SU-DHL-6 (cell line): ENCODE measurements at regions not wholly inside any gene's neighbourhood (a gene's known extent, or its start where the extent isn't known, plus 50 kb on each side); places are given as distances from the start of the nearest gene placed in this dataset.

Source experiments
- H2AFZ ChIP-seq: fragments of 200-600 bp; sonication (generic); 2 replicates; pipeline ENCODE4 v1.6.1; 2014; ENCODE audit warnings: low read depth, mild to moderate bottlenecking, moderate library complexity, mixed read lengths, antibody characterized with exemption, low read length; ENCODE audit not compliant: severe bottlenecking
- H3F3A ChIP-seq: fragments of 200-600 bp; shearing (Covaris generic); 2 replicates; pipeline ENCODE4 v1.6.0; 2016; ENCODE audit warnings: antibody characterized with exemption, mild to moderate bottlenecking; ENCODE audit not compliant: insufficient read depth
- H3K27ac ChIP-seq: fragments of 200-600 bp; sonication (generic); 2 replicates; pipeline ENCODE4 v1.5.1; 2016; ENCODE audit warnings: low read depth, mild to moderate bottlenecking, low read length, moderate library complexity, mixed read lengths
- H3K27me3 ChIP-seq: fragments of 200-600 bp; sonication (generic), shearing (Covaris generic); 2 replicates; pipeline ENCODE4 v1.6.0; 2014; ENCODE audit warnings: mild to moderate bottlenecking, low read length
- H3K36me3 ChIP-seq: fragments of 200-600 bp; sonication (generic); 2 replicates; pipeline ENCODE4 v1.6.1; 2014; ENCODE audit warnings: mild to moderate bottlenecking, low read length, mixed read lengths
- H3K4me2 ChIP-seq: fragments of 300-600, 200-600 bp; shearing (Covaris generic), sonication (generic); 2 replicates; pipeline ENCODE4 v1.6.0; 2014; ENCODE audit warnings: low read length, low read depth, mild to moderate bottlenecking; ENCODE audit not compliant: poor library complexity, severe bottlenecking
- H3K4me3 ChIP-seq: fragments of 200-600 bp; sonication (generic); 2 replicates; pipeline ENCODE4 v1.5.1; 2014; ENCODE audit warnings: antibody characterized with exemption, low read length, mild to moderate bottlenecking, mixed read lengths; ENCODE audit not compliant: insufficient read depth, poor library complexity, severe bottlenecking
- H3K79me2 ChIP-seq: fragments of 200-600 bp; sonication (generic); 2 replicates; pipeline ENCODE4 v1.6.1; 2014; ENCODE audit warnings: mild to moderate bottlenecking, low read length, moderate library complexity; ENCODE audit not compliant: insufficient read depth
- H3K9ac ChIP-seq: fragments of 200-600 bp; sonication (generic); 2 replicates; pipeline ENCODE4 v1.7.0; 2014; ENCODE audit warnings: mild to moderate bottlenecking, low read length
- H3K9me2 ChIP-seq: fragments of 200-600 bp; sonication (generic); replicated peaks from 2 replicates; pipeline ENCODE4 v1.6.1; 2014; ENCODE audit warnings: low read length; ENCODE audit not compliant: insufficient read depth
- H3K9me3 ChIP-seq: fragments of 200-600 bp; sonication (generic); 2 replicates; pipeline ENCODE4 v1.6.1; 2014; ENCODE audit warnings: low read length, mixed read lengths; ENCODE audit not compliant: insufficient read depth
- H4K20me1 ChIP-seq: fragments of 200-600 bp; sonication (generic); 2 replicates; pipeline ENCODE4 v1.6.1; 2014; ENCODE audit warnings: low read depth, mild to moderate bottlenecking, antibody characterized with exemption, low read length, moderate library complexity, mixed read lengths
- CTCF ChIP-seq: fragments of 200-600 bp; sonication (generic); IDR thresholded peaks from one replicate; pipeline ENCODE4 v1.5.1; 2017; ENCODE audit warnings: antibody characterized with exemption, mild to moderate bottlenecking, low read length, moderate library complexity; ENCODE audit not compliant: insufficient read depth, poor library complexity, severe bottlenecking
- EZH2phosphoT487 ChIP-seq: fragments of 200-600 bp; sonication (generic), shearing (Covaris generic); conservative IDR thresholded peaks from 2 replicates; pipeline ENCODE4 v1.6.1; 2018; ENCODE audit warnings: mild to moderate bottlenecking, antibody characterized with exemption, low read length, moderate library complexity, mixed read lengths

DNA sequence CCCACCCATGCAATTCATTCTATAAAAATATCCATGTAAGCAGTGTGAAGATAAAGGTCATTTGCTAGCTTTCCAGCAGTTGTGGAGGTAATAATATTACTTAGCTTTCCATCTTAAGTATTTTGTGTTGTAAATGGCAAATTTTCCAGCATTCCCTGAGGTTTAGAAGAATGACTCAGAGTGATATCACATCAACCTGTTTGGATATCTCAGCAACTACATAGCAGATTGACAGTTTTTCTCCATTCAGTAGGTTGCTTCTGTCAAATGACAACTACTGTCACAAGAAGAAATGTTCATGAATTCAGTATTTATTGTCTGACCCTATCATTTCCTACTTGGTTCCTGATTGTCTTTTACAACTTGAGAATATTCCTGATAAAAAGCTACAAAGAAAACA is 434.9 kb upstream of the GALNTL6 start:
- Histone ChIP-seq H3K4me2 (no peak overlapping the region), H3K36me3 (no peaks in the 10 kb centered on the region), H3K9me2 (no peaks in the 10 kb centered on the region), H3K4me3 (no peak overlapping the region), H3K79me2 (no peaks in the 10 kb centered on the region), H3K27me3 (no peaks in the 10 kb centered on the region), H3K9ac (no peak overlapping the region), H3F3A (no peaks in the 10 kb centered on the region), H3K27ac (no peak overlapping the region), H2AFZ (no peak overlapping the region), H3K9me3 (no peaks in the 10 kb centered on the region), H4K20me1 (no peaks in the 10 kb centered on the region)
- TF ChIP-seq EZH2phosphoT487, result no peak
- no peak for TF ChIP-seq CTCF

DNA sequence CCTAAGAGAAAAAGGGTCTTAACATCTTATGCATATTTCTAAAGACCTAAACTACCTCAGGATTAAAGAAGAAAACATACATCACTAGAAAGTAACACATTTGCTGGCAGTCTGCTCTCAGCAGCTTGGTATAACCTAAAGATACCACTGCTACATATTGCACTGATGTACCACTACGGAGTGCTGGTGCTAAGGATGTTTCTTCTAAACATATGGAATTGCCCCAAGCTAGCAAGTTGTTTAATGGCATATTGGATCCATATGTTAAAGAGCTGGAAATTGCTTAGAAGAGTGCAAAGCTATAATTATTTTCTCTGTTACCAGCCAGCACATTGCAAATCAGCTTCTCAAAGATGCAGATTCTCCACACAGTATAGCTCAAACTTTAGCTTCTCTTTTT is 436.5 kb upstream of the GALNTL6 start:
- no peaks in the 10 kb centered on the region for H3K79me2 ChIP-seq
- no peaks in the 10 kb centered on the region for H4K20me1 ChIP-seq
- H3K27ac ChIP-seq, result no peak overlapping the region
- no peaks in the 10 kb centered on the region for H3K36me3 ChIP-seq
- no peak overlapping the region for H2AFZ ChIP-seq
- TF ChIP-seq EZH2phosphoT487 (no peak), CTCF (no peak)
- no peak overlapping the region for H3K4me3 ChIP-seq
- H3K4me2 ChIP-seq, result no peak overlapping the region
- H3K9me2 ChIP-seq, result no peaks in the 10 kb centered on the region
- H3K9ac ChIP-seq, result no peak overlapping the region
- H3K27me3 ChIP-seq, result no peaks in the 10 kb centered on the region
- H3K9me3 ChIP-seq, result no peaks in the 10 kb centered on the region
- H3F3A ChIP-seq, result no peaks in the 10 kb centered on the region

DNA sequence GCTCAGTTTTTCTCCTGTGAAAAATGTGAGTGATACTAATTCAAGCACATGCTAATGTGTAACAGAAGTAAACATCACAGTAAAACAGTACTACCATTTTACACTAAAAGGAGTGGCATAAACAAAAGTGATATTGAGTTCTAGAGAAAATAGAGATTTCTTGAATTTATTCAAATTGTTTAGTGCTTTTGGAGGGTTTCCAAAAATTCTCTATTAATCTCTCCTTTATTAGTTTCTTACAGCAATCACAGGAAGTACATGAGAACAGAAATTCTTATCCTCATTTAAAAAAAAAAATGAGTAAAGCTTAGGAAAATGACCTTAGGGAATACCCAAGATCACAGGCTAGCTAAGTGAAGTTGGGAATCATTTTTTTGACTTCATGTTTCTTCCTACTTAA is 459.7 kb upstream of the GALNTL6 start:
- H3K36me3 ChIP-seq, result no peaks in the 10 kb centered on the region
- no peak overlapping the region for H3K4me3 ChIP-seq
- H3K9ac ChIP-seq, result no peak overlapping the region
- no peak overlapping the region for H3K27ac ChIP-seq
- no peak overlapping the region for H2AFZ ChIP-seq
- H4K20me1 ChIP-seq, result no peaks in the 10 kb centered on the region
- TF ChIP-seq EZH2phosphoT487 (no peak), CTCF (no peak)
- no peaks in the 10 kb centered on the region for H3K9me3 ChIP-seq
- no peak overlapping the region for H3K4me2 ChIP-seq
- no peaks in the 10 kb centered on the region for H3K79me2 ChIP-seq
- H3F3A ChIP-seq, result no peaks in the 10 kb centered on the region
- H3K27me3 ChIP-seq, result no peaks in the 10 kb centered on the region
- H3K9me2 ChIP-seq, result no peaks in the 10 kb centered on the region

- no peaks in the 10 kb centered on the region for H3K9me3 ChIP-seq
- TF ChIP-seq CTCF (no peak), EZH2phosphoT487 (no peak)
Observed at GRCh38 chr4:171348090-171348489, 465.1 kb upstream of the GALNTL6 start.

More at GRCh38 chr4:171348090-171348489, 465.1 kb upstream of the GALNTL6 start:
- Histone ChIP-seq H4K20me1 (no peaks in the 10 kb centered on the region), H3K9ac (no peak overlapping the region), H3F3A (no peaks in the 10 kb centered on the region), H3K4me3 (no peak overlapping the region), H3K27ac (no peak overlapping the region), H3K36me3 (no peaks in the 10 kb centered on the region), H3K79me2 (no peaks in the 10 kb centered on the region), H3K9me2 (no peaks in the 10 kb centered on the region), H3K27me3 (no peaks in the 10 kb centered on the region), H2AFZ (no peak overlapping the region), H3K4me2 (no peak overlapping the region)
